ENCODE measurements at regions not wholly inside any gene's neighbourhood (a gene's known extent, or its start where the extent isn't known, plus 50 kb on each side); places are given as distances from the start of the nearest gene placed in this dataset.

- no peaks in the 10 kb centered on the region for H3K9me3 ChIP-seq (ENCODE audit: control insufficient read depth, low read length)
- H3K36me3 ChIP-seq (ENCODE audit: control insufficient read depth, insufficient read depth, low read length) = no peaks in the 10 kb centered on the region
- H3K4me1 ChIP-seq (ENCODE audit: control insufficient read depth, insufficient read depth, low read length) = no peaks in the 10 kb centered on the region
- H3K9ac ChIP-seq (ENCODE audit: low read length) = no peak overlapping the region
- H3K4me3 ChIP-seq (ENCODE audit: low read length) = no peak overlapping the region
- no peaks in the 10 kb centered on the region for H3K27me3 ChIP-seq (ENCODE audit: control insufficient read depth, insufficient read depth, low read length)
Measured at GRCh38 chr10:108112218-108112617, 947.7 kb upstream of the SORCS1 start.

- H3K27me3 ChIP-seq (ENCODE audit: control insufficient read depth, insufficient read depth, low read length) = no peaks in the 10 kb centered on the region
- no peaks in the 10 kb centered on the region for H3K4me1 ChIP-seq (ENCODE audit: control insufficient read depth, insufficient read depth, low read length)
- H3K4me3 ChIP-seq (ENCODE audit: low read length) = no peak overlapping the region
- H3K9me3 ChIP-seq (ENCODE audit: control insufficient read depth, low read length) = no peaks in the 10 kb centered on the region
- no peaks in the 10 kb centered on the region for H3K36me3 ChIP-seq (ENCODE audit: control insufficient read depth, insufficient read depth, low read length)
- H3K9ac ChIP-seq (ENCODE audit: low read length) = no peak overlapping the region
Measured at GRCh38 chr10:108104551-108105156, 940.1 kb upstream of the SORCS1 start.

DNA sequence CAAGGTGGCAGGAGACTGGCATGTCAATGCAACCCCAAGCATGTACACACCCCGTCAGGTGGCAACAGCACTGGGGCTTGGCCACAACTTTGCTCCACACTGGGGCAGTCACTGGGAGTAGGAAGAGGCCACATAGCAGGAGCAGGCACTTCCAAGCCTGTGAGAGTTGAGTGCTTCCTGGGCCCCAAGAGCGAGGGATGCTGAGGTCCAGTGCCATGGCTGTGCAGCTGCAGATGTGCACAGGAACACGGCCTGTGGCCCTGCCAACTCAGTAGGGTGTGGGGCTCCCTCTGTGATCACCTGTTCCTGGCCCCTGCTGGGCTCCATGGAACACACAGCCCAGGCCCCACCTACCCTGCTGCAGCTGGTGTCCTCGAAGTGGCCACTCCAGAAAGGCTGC, 932.8 kb upstream of the SORCS1 start:
- Histone ChIP-seq H3K9me3 (ENCODE audit: control insufficient read depth, low read length) (no peaks in the 10 kb centered on the region), H3K4me1 (ENCODE audit: control insufficient read depth, insufficient read depth, low read length) (no peaks in the 10 kb centered on the region), H3K36me3 (ENCODE audit: control insufficient read depth, insufficient read depth, low read length) (no peaks in the 10 kb centered on the region), H3K27me3 (ENCODE audit: control insufficient read depth, insufficient read depth, low read length) (no peaks in the 10 kb centered on the region), H3K9ac (ENCODE audit: low read length) (no peak overlapping the region), H3K4me3 (ENCODE audit: low read length) (no peak overlapping the region)

DNA sequence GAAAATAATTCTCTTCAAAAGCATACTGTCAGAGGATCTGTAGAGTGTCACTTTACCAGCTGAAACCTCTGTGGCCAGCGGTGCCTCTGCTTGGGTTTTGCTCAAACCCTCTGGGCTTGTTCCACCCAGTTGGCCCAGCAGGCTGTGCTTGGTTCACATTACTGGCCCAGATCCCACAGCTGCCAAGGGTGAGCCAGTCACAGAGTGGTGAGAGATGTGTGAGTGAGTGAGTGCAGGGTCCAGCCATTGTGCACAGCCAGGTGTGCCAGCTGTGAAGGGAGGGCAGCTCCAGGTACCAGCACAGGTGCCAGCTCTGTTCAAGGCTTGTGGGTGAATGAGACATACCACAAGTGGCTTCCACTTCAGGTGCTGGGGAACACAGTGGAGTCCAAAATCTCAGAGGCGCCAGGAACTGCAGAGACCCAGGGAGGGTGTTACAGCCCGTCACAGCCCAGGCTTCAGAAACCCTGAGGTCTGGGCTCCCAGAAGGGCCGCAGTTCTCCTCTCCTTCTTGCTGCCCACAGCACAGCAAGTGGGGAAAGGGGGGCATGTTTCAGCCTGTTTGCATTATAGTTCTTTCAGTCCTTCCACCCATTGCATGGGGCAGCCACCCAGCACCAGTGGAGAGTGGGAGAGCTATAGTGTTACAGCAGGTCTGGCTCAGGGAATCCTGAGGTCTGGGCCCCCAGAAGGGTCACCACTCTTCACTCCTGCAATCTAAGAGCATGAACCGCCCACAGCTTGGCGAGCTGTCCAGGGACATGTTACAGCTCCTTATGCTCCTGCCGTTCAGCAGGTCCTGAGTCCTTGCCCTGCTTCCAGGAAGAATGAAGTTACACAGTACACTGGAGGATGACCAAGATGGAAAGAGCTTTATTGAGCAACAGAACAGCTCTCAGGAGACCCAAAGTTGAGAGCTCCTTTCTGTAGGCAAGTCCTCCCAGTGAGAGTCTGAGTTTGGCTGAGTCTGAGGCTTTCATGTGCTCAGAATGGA, 931.7 kb upstream of the SORCS1 start:
- Histone ChIP-seq H3K9me3 (ENCODE audit: control insufficient read depth, low read length) (no peaks in the 10 kb centered on the region), H3K36me3 (ENCODE audit: control insufficient read depth, insufficient read depth, low read length) (no peaks in the 10 kb centered on the region), H3K4me3 (ENCODE audit: low read length) (no peak overlapping the region), H3K27me3 (ENCODE audit: control insufficient read depth, insufficient read depth, low read length) (no peaks in the 10 kb centered on the region), H3K4me1 (ENCODE audit: control insufficient read depth, insufficient read depth, low read length) (no peaks in the 10 kb centered on the region), H3K9ac (ENCODE audit: low read length) (no peak overlapping the region)

DNA sequence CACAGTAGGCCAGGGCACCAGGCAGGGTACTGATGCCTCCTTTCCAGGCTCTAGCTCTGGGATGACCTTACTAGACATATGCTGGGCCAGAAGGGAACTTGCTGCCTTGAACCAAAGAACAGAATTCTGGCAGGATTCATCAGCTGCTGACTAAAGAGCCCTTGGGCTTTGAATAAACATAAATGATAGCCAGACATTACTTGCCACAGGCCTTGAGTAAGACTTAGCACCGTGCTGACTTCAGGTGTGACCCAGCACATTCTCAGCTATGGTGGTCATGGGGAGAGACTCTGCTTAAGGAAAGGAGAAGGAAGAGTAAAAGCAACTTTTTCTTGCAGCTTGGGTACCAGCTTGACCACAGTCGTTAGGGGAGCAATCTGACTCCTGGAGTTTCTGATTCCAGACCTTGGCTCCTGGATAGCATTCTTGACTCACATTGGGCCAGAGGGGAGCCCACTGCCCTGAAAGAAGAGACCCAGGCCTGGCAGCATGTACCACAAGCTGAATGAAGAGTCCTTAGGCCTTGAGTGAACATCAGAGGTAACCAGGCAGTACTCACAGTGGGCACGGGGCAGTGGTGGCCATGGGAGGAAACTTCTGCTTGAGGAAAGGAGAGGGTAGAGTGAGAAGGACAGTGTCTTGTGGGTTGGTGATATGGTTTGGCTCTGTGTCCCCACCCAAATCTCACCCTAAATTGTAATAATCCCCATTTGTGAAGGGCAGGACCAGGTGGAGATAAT, 926.1 kb upstream of the SORCS1 start:
- Histone ChIP-seq H3K27me3 (ENCODE audit: control insufficient read depth, insufficient read depth, low read length) (no peaks in the 10 kb centered on the region), H3K9ac (ENCODE audit: low read length) (no peak overlapping the region), H3K9me3 (ENCODE audit: control insufficient read depth, low read length) (no peaks in the 10 kb centered on the region), H3K4me3 (ENCODE audit: low read length) (no peak overlapping the region), H3K4me1 (ENCODE audit: control insufficient read depth, insufficient read depth, low read length) (no peaks in the 10 kb centered on the region), H3K36me3 (ENCODE audit: control insufficient read depth, insufficient read depth, low read length) (no peaks in the 10 kb centered on the region)

DNA sequence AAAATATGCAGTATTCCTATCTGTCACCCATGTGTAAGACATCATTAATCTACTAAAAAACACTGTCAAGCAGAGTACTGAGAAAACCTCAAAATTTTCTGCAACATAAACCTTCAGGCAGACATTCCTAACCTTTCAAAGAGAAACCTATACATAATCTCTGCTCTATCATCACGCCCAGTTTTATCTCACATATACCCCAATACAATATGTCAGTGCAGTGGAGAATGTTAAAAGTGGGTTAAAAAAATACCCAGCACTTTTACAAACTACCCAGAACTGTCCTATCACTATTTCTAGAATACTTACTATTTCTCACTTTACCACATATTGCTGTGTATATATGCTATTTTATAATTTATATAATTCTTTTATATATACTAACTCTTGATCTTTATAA, 922.0 kb upstream of the SORCS1 start:
- Histone ChIP-seq H3K9ac (ENCODE audit: low read length) (no peak overlapping the region), H3K4me1 (ENCODE audit: control insufficient read depth, insufficient read depth, low read length) (no peaks in the 10 kb centered on the region), H3K9me3 (ENCODE audit: control insufficient read depth, low read length) (no peaks in the 10 kb centered on the region), H3K4me3 (ENCODE audit: low read length) (no peak overlapping the region), H3K27me3 (ENCODE audit: control insufficient read depth, insufficient read depth, low read length) (no peaks in the 10 kb centered on the region), H3K36me3 (ENCODE audit: control insufficient read depth, insufficient read depth, low read length) (no peaks in the 10 kb centered on the region)

DNA sequence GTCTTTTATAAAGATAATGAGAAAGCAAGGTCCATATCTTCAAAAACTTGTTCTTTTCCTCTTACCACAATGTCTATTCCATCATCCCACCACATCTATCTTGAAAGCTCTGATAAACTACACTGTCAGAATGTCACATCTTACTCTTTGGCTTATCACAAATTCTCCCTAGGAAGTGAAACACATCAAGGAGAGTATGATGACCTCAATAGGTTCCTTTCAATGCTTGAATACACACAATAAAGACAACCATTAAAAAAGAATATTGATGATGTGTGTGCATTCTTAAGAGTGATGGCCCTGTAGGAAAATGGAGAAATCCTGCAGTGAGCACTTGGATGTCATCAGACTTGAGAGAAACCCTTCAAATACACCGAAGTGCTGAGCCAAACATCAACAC, 918.1 kb upstream of the SORCS1 start:
- Histone ChIP-seq H3K4me3 (ENCODE audit: low read length) (no peak overlapping the region), H3K36me3 (ENCODE audit: control insufficient read depth, insufficient read depth, low read length) (no peaks in the 10 kb centered on the region), H3K4me1 (ENCODE audit: control insufficient read depth, insufficient read depth, low read length) (no peaks in the 10 kb centered on the region), H3K9ac (ENCODE audit: low read length) (no peak overlapping the region), H3K9me3 (ENCODE audit: control insufficient read depth, low read length) (no peaks in the 10 kb centered on the region), H3K27me3 (ENCODE audit: control insufficient read depth, insufficient read depth, low read length) (no peaks in the 10 kb centered on the region)

DNA sequence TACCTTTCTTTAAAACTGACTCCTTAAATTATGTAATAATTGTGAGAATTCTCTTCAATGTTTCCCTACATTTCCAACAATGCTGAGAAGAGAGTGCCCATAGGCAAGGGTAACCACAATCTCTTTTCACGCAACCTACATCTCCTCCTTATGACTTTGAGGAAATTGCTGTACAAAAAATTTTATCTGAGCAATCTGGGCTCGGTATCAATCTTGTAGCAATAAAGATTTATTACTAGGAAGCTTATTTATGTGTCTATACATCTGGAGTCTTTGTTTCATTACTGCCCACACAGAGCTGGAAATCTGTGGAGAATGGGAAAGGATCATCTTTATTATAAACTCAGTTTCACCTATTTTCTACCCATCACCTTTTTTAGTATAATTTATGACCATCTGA, 913.8 kb upstream of the SORCS1 start:
- no peak overlapping the region for H3K9ac ChIP-seq (ENCODE audit: low read length)
- H3K9me3 ChIP-seq (ENCODE audit: control insufficient read depth, low read length) = no peaks in the 10 kb centered on the region
- no peak overlapping the region for H3K4me3 ChIP-seq (ENCODE audit: low read length)
- no peaks in the 10 kb centered on the region for H3K36me3 ChIP-seq (ENCODE audit: control insufficient read depth, insufficient read depth, low read length)
- no peaks in the 10 kb centered on the region for H3K27me3 ChIP-seq (ENCODE audit: control insufficient read depth, insufficient read depth, low read length)
- H3K4me1 ChIP-seq (ENCODE audit: control insufficient read depth, insufficient read depth, low read length) = no peaks in the 10 kb centered on the region

DNA sequence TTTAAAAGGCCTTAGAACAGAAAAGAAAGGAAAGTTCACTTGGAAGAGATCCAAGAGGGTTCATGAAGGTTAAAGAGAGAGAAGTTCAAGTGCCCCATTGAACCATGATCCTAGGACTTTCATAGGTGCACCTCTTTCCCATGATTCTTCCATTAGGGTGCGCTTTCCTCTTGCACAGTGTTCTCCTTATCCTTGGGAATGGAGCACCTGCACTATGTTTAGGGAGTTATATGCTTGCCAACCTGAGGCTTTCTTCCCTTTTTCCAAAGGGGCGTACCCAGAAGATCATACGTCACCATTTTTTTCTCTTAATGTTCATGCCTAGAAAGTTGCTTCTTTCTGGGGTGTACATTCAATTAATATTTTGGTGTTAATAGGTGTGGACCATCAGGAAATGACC, 908.0 kb upstream of the SORCS1 start:
- Histone ChIP-seq H3K4me1 (ENCODE audit: control insufficient read depth, insufficient read depth, low read length) (no peaks in the 10 kb centered on the region), H3K9ac (ENCODE audit: low read length) (no peak overlapping the region), H3K9me3 (ENCODE audit: control insufficient read depth, low read length) (no peaks in the 10 kb centered on the region), H3K36me3 (ENCODE audit: control insufficient read depth, insufficient read depth, low read length) (no peaks in the 10 kb centered on the region), H3K27me3 (ENCODE audit: control insufficient read depth, insufficient read depth, low read length) (no peaks in the 10 kb centered on the region), H3K4me3 (ENCODE audit: low read length) (no peak overlapping the region)

DNA sequence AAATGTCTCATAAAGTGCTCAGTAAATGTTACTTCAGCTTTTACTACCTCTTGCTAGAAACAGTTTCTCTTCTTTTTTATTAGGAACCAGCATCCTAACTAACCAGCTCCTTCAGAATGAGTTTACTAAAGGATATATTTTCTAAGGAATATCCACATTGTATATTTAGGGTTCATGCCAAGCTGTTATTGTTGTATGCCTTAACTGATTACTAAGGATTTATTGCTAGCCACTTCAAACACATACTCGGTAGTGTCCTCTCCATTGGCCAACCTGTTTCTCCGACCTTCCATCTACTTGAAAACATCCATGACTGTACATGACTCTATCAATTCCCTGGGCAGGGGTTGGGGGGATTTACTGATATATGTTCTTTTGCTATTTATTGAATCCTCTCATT, 906.3 kb upstream of the SORCS1 start:
- Histone ChIP-seq H3K9me3 (ENCODE audit: control insufficient read depth, low read length) (no peaks in the 10 kb centered on the region), H3K36me3 (ENCODE audit: control insufficient read depth, insufficient read depth, low read length) (no peaks in the 10 kb centered on the region), H3K27me3 (ENCODE audit: control insufficient read depth, insufficient read depth, low read length) (no peaks in the 10 kb centered on the region), H3K9ac (ENCODE audit: low read length) (no peak overlapping the region), H3K4me3 (ENCODE audit: low read length) (no peak overlapping the region), H3K4me1 (ENCODE audit: control insufficient read depth, insufficient read depth, low read length) (no peaks in the 10 kb centered on the region)

DNA sequence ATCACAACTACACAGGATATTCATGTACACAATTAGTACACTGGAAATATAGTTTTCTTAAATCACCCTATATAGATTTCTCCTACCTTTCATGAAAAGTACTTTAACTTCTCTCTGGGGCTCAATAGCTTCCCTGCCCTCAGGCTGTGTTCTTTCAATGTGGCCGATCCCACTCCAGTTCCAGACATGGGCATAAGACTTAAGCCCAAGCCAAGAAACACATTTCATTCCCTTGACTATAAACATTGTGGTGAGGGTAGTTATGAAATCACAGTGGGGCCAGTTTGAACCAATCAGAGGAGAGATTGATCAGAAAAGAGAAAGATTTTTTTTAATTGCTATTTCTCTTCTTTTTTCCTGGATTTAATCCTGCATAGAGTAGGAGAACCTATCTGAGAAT, 904.6 kb upstream of the SORCS1 start:
- H3K27me3 ChIP-seq (ENCODE audit: control insufficient read depth, insufficient read depth, low read length) = no peaks in the 10 kb centered on the region
- H3K9ac ChIP-seq (ENCODE audit: low read length) = no peak overlapping the region
- H3K9me3 ChIP-seq (ENCODE audit: control insufficient read depth, low read length) = no peaks in the 10 kb centered on the region
- no peaks in the 10 kb centered on the region for H3K36me3 ChIP-seq (ENCODE audit: control insufficient read depth, insufficient read depth, low read length)
- H3K4me1 ChIP-seq (ENCODE audit: control insufficient read depth, insufficient read depth, low read length) = no peaks in the 10 kb centered on the region
- no peak overlapping the region for H3K4me3 ChIP-seq (ENCODE audit: low read length)

DNA sequence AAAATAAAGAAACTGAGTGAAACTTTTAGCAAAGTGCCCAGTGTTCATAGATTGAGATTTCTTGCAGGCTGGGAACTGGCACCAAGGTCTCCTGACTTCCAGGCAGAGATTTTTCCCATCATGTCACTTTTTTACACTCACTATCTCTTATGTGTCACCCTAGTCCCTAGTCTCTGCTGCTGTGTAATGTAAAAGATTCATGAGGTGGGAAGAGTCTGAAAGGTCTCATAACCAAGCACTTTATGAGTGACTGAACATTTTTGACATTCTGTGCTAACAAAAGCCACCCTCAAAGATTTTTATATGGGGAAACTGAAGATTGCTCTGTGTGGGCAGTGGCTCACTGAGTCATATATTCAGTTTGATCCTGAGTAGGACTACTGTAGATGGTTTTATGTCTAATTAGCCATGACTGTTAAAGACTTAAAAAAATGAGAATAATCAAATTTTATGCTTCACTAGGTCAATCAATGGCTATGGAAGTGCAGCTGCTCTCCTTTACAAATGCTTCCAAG, 900.3 kb upstream of the SORCS1 start:
- no peaks in the 10 kb centered on the region for H3K36me3 ChIP-seq (ENCODE audit: control insufficient read depth, insufficient read depth, low read length)
- no peaks in the 10 kb centered on the region for H3K27me3 ChIP-seq (ENCODE audit: control insufficient read depth, insufficient read depth, low read length)
- H3K9me3 ChIP-seq (ENCODE audit: control insufficient read depth, low read length) = no peaks in the 10 kb centered on the region
- H3K9ac ChIP-seq (ENCODE audit: low read length) = no peak overlapping the region
- H3K4me1 ChIP-seq (ENCODE audit: control insufficient read depth, insufficient read depth, low read length) = no peaks in the 10 kb centered on the region
- no peak overlapping the region for H3K4me3 ChIP-seq (ENCODE audit: low read length)

Data from mucosa of stomach (tissue), 1 donor.